Lower leg skin (tissue), 3 donors: ENCODE measurements at regions not wholly inside any gene's neighbourhood (a gene's known extent, or its start where the extent isn't known, plus 50 kb on each side); places are given as distances from the start of the nearest gene placed in this dataset.

ENCODE experiments used
- CTCF ChIP-seq, 3 donors: fragments of 450-650 bp; IDR thresholded peaks; one replicate each; pipeline ENCODE4 v1.5.1; 2016; ENCODE audit warnings: antibody characterized with exemption in 3 of 3, mild to moderate bottlenecking in 3 of 3, moderate library complexity in 2 of 3
- POLR2A ChIP-seq, 2 donors: fragments of 450-650 bp; IDR thresholded peaks; one replicate each; pipeline ENCODE4 v1.6.1; 2016 to 2017; ENCODE audit warnings: antibody characterized with exemption in 2 of 2, mild to moderate bottlenecking in 1 of 2, moderate library complexity in 1 of 2

GRCh38 chr17:11097121-11097520 lies 143.9 kb upstream of the SHISA6 start:
- no peak for TF ChIP-seq POLR2A (IDR thresholded peaks at IDR 0.05)
- no peak for TF ChIP-seq CTCF (IDR thresholded peaks at IDR 0.05)
